ENCODE measurements at regions not wholly inside any gene's neighbourhood (a gene's known extent, or its start where the extent isn't known, plus 50 kb on each side); places are given as distances from the start of the nearest gene placed in this dataset.

DNA sequence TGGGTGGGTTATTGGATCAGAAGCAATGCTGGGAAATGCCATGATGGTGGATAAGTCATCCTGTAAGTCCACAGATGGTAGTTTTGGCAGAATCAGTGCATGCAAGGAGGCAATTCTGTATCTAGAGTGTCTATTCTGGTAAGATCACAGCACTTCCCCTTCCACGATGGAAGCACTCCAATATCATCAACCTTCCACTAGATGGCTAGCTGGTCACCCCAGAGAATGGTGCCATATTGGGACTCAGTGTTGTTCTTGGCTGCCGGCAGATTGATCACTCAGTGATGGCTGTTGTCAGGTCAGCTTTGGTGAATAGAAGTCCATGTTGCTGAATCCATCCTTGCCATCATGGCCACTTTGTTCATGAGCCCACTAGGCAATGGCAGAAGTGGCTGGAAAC, 553.5 kb downstream of the CSNK1G3 start:
- POLR2A ChIA-PET: no interaction called here
- Mint-ChIP-seq H3K4me3 (no peak overlapping the region), H3K9me3 (peaks cover 6% of the 10 kb centered on the region), H3K27me3 (no peaks in the 10 kb centered on the region), H3K27ac (no peak overlapping the region), H3K4me1 (no peaks in the 10 kb centered on the region), H3K36me3 (ENCODE audit: low read depth) (no peaks in the 10 kb centered on the region)
- CTCF ChIA-PET: no interaction called here
- no peak for DNase-seq

DNA sequence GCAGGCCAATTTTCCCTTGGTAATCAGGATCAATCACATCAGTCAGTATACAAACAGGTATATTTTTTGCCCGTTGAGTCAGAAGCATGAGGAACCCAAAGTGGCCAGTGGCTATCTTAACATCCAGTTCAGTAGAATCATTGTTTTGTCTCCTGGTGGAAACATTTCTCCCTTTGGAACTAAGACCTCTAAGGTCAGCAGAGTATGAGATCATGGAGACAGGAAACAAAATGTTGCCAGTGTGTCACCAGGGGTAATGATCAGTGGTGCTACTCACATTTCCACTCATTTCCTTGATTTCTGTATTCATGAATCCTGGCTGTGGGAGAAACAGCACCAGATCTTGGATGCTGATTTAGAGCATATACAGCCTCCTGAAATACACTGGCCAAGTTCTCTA, 553.0 kb downstream of the CSNK1G3 start:
- POLR2A ChIA-PET: no interaction called here
- no peaks in the 10 kb centered on the region for H3K4me1 Mint-ChIP-seq
- CTCF ChIA-PET: no interaction called here
- no peaks in the 10 kb centered on the region for H3K36me3 Mint-ChIP-seq (ENCODE audit: low read depth)
- no peak overlapping the region for H3K27ac Mint-ChIP-seq
- H3K9me3 Mint-ChIP-seq: peaks cover 6% of the 10 kb centered on the region
- no peak overlapping the region for H3K4me3 Mint-ChIP-seq
- DNase-seq: no peak
- no peaks in the 10 kb centered on the region for H3K27me3 Mint-ChIP-seq

DNA sequence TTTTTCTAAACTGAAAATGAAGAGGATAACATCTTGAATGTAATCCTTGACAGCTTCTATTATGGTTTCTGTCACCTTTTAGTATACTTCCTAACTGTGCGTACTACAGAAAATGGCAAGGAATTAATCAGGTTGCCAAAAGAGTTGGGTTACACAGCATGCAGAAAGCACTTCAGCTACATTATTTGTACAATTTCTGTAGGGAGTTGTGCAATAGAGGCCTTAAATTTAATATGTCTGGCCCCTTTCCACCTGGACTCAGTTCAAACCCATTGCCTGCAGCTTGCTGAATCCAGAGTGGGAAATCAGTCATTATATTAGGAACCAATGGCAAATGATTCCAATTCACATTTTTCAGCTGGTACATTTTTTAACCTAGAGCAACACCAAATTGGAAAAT, 549.7 kb downstream of the CSNK1G3 start:
- H3K36me3 Mint-ChIP-seq (ENCODE audit: low read depth): no peaks in the 10 kb centered on the region
- POLR2A ChIA-PET: no interaction called here
- peaks cover 4% of the 10 kb centered on the region for H3K27me3 Mint-ChIP-seq
- no peak for DNase-seq
- H3K4me3 Mint-ChIP-seq: no peak overlapping the region
- CTCF ChIA-PET: no interaction called here
- no peaks in the 10 kb centered on the region for H3K4me1 Mint-ChIP-seq
- H3K27ac Mint-ChIP-seq: no peak overlapping the region
- H3K9me3 Mint-ChIP-seq: peaks cover 2% of the 10 kb centered on the region

DNA sequence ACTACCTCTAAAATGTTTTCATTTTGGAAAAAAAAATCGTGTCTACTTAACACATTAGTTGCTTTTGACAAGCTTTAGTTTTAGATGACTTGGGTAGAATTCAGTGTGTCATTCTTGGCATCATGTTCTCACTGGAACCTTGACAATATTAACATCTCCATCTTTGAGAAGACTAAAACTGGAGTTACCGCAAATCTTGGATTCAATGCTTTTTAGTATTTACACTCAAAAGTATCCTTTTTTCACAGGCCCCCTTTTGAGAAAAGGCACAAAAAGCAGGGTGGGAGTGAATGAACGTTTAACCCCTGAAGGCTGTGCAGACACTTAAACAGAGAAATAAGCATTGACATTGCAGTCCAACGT, 549.1 kb downstream of the CSNK1G3 start:
- Mint-ChIP-seq H3K4me1 (no peaks in the 10 kb centered on the region), H3K27me3 (peaks cover 4% of the 10 kb centered on the region), H3K4me3 (no peak overlapping the region), H3K27ac (no peak overlapping the region), H3K36me3 (ENCODE audit: low read depth) (no peaks in the 10 kb centered on the region), H3K9me3 (peaks cover 1% of the 10 kb centered on the region)
- DNase-seq: no peak
- ChIA-PET CTCF (no interaction called here), POLR2A (no interaction called here)

DNA sequence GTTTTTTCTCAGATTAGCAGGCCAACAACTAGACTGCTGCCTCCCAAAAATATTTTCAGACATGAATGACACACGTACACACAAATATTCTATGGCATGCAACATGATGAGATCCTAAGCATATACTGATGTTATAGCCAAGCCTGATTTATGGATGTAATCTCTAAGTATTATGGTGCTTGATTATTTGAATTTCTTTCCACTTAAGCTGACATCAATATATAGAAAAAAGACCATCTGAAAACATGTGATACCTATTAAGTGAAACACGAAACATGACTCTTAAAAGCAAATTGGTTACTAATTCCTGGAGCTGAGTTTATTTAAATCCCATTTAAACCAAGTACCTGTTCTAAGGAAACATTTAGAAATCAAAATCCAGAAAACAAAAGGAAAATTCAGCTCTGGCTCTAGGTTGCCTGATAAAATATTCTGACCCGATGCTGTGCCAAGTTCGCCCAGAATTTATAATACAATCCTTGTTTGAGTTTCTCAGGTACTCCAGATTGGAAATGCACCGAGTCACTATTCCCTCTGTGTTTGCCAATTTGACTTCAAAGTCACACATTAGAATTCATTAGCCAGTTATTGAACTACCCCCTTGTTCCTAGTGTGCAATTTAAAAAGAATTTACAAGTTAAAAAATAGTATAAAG, 548.6 kb downstream of the CSNK1G3 start:
- no peak for DNase-seq
- Mint-ChIP-seq H3K36me3 (ENCODE audit: low read depth) (no peaks in the 10 kb centered on the region), H3K27me3 (peaks cover 4% of the 10 kb centered on the region), H3K4me1 (no peaks in the 10 kb centered on the region), H3K27ac (no peak overlapping the region), H3K9me3 (no peaks in the 10 kb centered on the region), H3K4me3 (no peak overlapping the region)
- CTCF ChIA-PET: no interaction called here
- POLR2A ChIA-PET: no interaction called here

DNA sequence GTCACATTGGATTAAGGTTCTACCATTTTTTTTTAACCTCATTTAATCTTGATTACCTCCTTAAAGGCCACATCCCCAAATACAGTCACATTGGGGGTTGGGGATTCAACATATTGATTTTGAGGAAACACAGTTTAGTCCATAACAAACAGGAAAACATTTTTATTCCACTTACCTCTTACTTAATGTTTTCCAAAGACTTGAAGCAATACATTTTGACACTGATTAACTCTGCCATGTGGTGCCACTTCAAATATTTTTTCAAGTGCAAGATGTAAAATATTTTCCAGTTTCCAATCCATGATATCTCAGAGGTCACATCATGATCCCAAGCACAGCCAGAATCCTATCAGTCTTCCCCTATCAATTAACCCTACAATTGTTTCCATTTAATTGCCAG, 548.0 kb downstream of the CSNK1G3 start:
- Mint-ChIP-seq H3K4me3 (no peak overlapping the region), H3K27me3 (peaks cover 4% of the 10 kb centered on the region), H3K36me3 (ENCODE audit: low read depth) (no peaks in the 10 kb centered on the region), H3K9me3 (no peaks in the 10 kb centered on the region), H3K27ac (no peak overlapping the region), H3K4me1 (no peaks in the 10 kb centered on the region)
- ChIA-PET POLR2A (no interaction called here), CTCF (interaction anchor here (0.7 kb wide), 1 partner anchor 87 kb away, joined by 3 read pairs; no protein-coding TSS in a partner anchor)
- no peak for DNase-seq

DNA sequence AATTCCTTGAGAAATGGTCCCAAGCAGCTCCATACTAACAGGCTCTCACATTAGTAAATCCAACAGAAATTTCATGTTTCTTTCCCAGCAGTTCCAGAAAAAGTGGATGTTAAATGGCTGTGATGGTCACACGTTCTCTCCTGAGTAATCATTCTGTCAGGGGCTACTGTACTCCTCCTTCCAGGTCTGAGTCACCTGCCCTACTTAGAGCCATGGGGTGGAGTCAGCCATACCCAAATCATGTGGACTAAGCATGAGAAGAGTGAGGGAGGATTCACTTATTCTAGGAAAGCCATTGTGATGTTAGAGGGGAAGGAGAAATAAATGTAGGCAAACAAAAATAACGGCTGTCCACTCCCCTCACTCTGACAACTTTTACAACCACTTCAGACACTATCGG, 547.2 kb downstream of the CSNK1G3 start:
- ChIA-PET POLR2A (no interaction called here), CTCF (interaction anchor here (0.7 kb wide), 1 partner anchor 88 kb away, joined by 3 read pairs; no protein-coding TSS in a partner anchor)
- no peaks in the 10 kb centered on the region for H3K4me1 Mint-ChIP-seq
- peaks cover 4% of the 10 kb centered on the region for H3K27me3 Mint-ChIP-seq
- DNase-seq: no peak
- H3K27ac Mint-ChIP-seq: no peak overlapping the region
- no peaks in the 10 kb centered on the region for H3K36me3 Mint-ChIP-seq (ENCODE audit: low read depth)
- H3K4me3 Mint-ChIP-seq: no peak overlapping the region
- no peaks in the 10 kb centered on the region for H3K9me3 Mint-ChIP-seq

DNA sequence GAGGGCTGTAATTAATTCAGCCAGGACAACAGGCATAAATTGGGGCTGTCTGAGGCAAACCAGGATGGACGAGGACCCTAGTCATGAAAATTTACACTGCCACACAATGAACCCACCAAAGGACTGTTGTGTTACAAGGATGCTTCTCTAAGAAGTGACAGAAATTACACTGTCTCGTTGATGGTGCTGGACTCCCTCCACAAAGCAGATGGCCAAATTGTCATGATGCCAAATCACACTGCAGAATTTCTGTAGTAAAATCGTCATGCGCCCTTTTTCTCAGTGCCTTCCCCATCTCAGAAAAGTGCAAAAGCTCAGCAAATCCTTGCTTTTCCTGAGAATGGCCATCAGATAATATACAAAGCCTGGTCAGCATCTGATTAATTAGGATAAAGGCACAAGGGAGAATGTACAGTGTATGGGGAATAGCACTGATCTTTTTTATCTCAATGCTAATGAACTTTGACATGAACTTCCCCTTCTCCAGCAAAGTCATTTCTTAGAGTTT, 545.8 kb downstream of the CSNK1G3 start:
- CTCF ChIA-PET: no interaction called here
- H3K27me3 Mint-ChIP-seq: peaks cover 4% of the 10 kb centered on the region
- no peak overlapping the region for H3K4me3 Mint-ChIP-seq
- DNase-seq: no peak
- POLR2A ChIA-PET: no interaction called here
- H3K4me1 Mint-ChIP-seq: no peaks in the 10 kb centered on the region
- H3K9me3 Mint-ChIP-seq: no peaks in the 10 kb centered on the region
- H3K27ac Mint-ChIP-seq: no peak overlapping the region
- H3K36me3 Mint-ChIP-seq (ENCODE audit: low read depth): no peaks in the 10 kb centered on the region

DNA sequence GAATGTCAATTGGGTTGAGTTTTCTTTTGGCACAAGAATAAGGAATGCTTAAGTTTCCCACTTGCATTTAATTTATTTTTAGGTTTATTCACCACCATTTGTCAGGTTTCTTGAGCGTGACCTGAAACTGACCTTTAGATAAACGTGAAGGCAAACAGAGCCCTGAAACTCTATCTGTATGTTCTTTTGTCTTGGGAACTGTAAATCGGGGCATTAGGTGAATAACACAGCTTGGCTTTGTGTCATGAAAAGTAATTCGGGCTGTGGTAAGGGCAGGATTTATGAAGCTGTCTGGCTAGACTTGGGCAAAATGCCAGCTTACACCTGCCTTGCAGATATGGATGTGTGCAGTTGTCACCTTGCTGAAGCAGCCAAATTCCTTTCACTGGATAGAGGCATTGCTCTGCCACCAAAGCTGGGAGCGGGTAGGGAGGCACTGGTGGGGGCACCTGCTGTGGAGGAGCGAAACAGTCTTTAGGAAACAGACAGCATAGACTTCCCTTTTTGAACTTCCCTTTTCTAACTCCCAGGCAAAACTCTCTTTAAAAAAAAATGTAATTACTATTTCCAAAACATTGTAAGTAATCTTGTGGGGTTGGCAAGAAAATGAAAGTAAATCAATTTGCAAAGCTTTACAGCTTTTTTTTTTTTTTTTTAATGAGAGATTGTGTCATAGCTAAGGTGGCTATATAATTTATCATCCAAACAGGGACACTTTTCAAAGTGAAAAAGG, 545.2 kb downstream of the CSNK1G3 start:
- Mint-ChIP-seq H3K27me3 (peaks cover 4% of the 10 kb centered on the region), H3K9me3 (no peaks in the 10 kb centered on the region), H3K4me3 (no peak overlapping the region), H3K27ac (no peak overlapping the region), H3K36me3 (ENCODE audit: low read depth) (no peaks in the 10 kb centered on the region), H3K4me1 (no peaks in the 10 kb centered on the region)
- ChIA-PET CTCF (no interaction called here), POLR2A (no interaction called here)
- no peak for DNase-seq

DNA sequence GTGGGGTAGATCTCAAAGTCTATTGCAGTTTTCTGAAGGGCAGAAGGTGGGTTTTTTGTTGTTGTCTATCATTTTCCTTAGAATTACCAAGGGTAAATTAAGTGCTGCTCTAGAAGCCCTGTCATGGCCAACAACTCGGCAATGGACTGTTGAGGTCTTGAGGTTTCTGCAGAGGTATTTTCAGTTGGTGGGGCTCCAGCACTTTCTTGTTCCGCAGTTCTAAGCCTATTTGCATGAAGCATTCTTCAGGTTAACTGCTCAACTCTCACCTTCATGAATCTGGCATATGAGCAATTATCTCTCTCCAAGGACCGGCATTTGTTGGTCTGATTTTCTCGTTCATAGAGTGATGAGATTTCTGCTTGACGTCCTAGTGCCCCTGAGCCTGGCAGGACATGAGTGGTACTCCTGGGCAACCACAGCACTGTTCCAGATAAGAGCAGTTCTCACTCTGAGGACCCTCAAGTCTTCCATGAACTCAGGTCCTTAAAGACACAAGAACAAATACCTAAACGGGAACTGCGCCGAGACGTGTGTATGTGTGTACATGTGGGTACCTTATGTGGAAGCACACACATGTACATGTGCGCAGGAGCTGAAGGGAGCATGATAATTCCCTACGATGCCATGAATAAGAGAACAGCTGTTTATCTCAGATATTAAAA, 544.5 kb downstream of the CSNK1G3 start:
- no peaks in the 10 kb centered on the region for H3K9me3 Mint-ChIP-seq
- no peak overlapping the region for H3K4me3 Mint-ChIP-seq
- ChIA-PET POLR2A (no interaction called here), CTCF (no interaction called here)
- DNase-seq: no peak
- no peaks in the 10 kb centered on the region for H3K36me3 Mint-ChIP-seq (ENCODE audit: low read depth)
- H3K4me1 Mint-ChIP-seq: no peaks in the 10 kb centered on the region
- no peak overlapping the region for H3K27ac Mint-ChIP-seq
- H3K27me3 Mint-ChIP-seq: peaks cover 4% of the 10 kb centered on the region

DNA sequence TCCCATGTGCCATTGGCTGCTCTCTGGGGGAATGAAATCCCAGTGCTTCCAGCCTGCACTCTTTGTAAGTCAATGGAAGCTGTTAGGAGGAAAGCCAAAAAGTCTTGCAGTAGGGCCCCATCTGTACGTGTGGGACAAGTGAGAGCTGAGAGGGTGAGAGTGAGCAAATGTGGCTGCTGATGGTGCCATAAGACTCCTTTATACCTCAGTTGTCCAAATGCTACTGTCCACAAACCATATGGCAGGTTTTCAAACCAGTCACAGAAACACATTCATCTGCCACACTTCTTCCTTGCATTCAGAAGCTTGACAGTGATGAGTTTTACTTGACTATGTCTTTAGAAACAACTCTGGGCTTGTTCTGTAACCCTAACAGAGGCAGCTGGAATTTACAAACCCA, 543.8 kb downstream of the CSNK1G3 start:
- Mint-ChIP-seq H3K27me3 (peaks cover 4% of the 10 kb centered on the region), H3K36me3 (ENCODE audit: low read depth) (no peaks in the 10 kb centered on the region), H3K4me3 (no peak overlapping the region), H3K27ac (no peak overlapping the region), H3K4me1 (no peaks in the 10 kb centered on the region), H3K9me3 (no peaks in the 10 kb centered on the region)
- ChIA-PET CTCF (no interaction called here), POLR2A (no interaction called here)
- no peak for DNase-seq

DNA sequence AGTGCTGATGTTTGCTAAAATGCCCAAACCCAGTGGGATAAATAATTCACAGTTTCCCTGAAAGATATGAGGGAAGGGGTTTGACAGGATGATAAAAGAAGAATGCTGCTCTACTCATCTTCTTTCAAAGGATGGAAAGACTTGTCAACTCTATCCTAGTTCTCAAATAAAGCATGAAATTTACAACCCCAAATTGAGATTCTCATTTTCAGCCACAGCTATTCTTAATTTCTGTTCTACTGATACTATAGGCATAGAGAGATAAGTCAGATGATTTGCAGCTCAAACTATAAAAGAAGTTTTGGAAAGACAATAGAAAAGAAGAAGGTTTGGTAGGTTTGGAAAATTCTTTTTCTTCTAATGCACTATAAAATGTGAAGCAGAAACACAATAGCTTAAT, 542.6 kb downstream of the CSNK1G3 start:
- ChIA-PET POLR2A (no interaction called here), CTCF (no interaction called here)
- no peaks in the 10 kb centered on the region for H3K4me1 Mint-ChIP-seq
- DNase-seq: no peak
- peaks cover 4% of the 10 kb centered on the region for H3K27me3 Mint-ChIP-seq
- no peaks in the 10 kb centered on the region for H3K9me3 Mint-ChIP-seq
- no peak overlapping the region for H3K4me3 Mint-ChIP-seq
- H3K36me3 Mint-ChIP-seq (ENCODE audit: low read depth): no peaks in the 10 kb centered on the region
- no peak overlapping the region for H3K27ac Mint-ChIP-seq

DNA sequence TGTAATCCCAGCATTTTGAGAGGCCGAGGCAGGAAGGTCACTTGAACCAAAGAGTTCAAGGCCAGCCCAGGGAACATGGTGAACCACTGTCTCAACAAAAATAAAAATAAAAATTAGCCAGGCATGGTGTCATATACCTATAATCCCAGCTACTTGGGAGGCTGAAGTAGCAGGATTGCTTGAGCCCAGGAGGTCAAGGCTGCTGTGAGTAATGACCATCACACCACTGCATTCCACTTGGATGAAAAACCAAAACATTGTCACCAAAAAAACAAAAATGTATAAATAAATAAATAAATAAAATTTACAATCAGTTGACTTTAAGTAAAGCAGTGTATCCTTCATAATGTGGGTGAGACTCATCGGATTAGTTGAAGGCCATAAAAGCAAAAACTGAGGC, 541.4 kb downstream of the CSNK1G3 start:
- peaks cover 4% of the 10 kb centered on the region for H3K27me3 Mint-ChIP-seq
- H3K4me3 Mint-ChIP-seq: no peak overlapping the region
- POLR2A ChIA-PET: no interaction called here
- H3K36me3 Mint-ChIP-seq (ENCODE audit: low read depth): no peaks in the 10 kb centered on the region
- no peak overlapping the region for H3K27ac Mint-ChIP-seq
- no peak for DNase-seq
- CTCF ChIA-PET: no interaction called here
- H3K4me1 Mint-ChIP-seq: no peaks in the 10 kb centered on the region
- H3K9me3 Mint-ChIP-seq: no peaks in the 10 kb centered on the region

DNA sequence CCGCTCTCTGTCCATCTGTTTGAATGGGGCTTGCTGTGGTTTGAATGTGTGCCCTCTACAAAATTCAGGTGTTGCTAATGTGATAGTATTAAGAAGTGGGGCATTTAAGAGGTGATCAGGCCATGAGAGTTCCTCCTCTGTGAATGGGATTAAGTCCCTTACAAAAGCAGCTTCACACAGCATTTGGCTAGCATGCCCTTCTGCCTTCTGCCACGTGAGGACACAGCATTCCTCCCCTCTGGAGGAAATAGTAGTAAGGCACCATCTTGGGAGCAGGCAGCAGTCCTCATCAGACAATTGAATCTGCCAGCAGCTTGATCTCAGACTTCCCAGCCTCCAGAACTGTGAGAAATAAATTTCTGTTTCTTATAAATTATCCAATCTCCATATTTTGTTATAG, 540.2 kb downstream of the CSNK1G3 start:
- Mint-ChIP-seq H3K9me3 (no peaks in the 10 kb centered on the region), H3K4me1 (no peaks in the 10 kb centered on the region), H3K36me3 (ENCODE audit: low read depth) (no peaks in the 10 kb centered on the region), H3K4me3 (no peak overlapping the region), H3K27ac (no peak overlapping the region), H3K27me3 (peaks cover 3% of the 10 kb centered on the region)
- ChIA-PET POLR2A (no interaction called here), CTCF (no interaction called here)
- DNase-seq: no peak
